Hepatocyte (in vitro differentiated cells): ENCODE measurements at regions not wholly inside any gene's neighbourhood (a gene's known extent, or its start where the extent isn't known, plus 50 kb on each side); places are given as distances from the start of the nearest gene placed in this dataset.

Source experiments
- DNase-seq: peaks from one replicate; pipeline ENCODE4 v3.0.0-alpha.2; 2016; ENCODE audit warnings: low spot score
- H2AFZ ChIP-seq: fragments of 200-600 bp; sonication (generic); 2 replicates; pipeline ENCODE4 v1.6.0; 2016; ENCODE audit warnings: antibody characterized with exemption, mild to moderate bottlenecking
- H3K27ac ChIP-seq: fragments of 200-600 bp; sonication (generic); 2 replicates; pipeline ENCODE4 v1.5.1; 2016; ENCODE audit warnings: mild to moderate bottlenecking
- H3K27me3 ChIP-seq: fragments of 200-600 bp; sonication (generic); 2 replicates; pipeline ENCODE4 v1.6.1; 2016
- H3K36me3 ChIP-seq: fragments of 200-600 bp; sonication (generic); replicated peaks from 2 replicates; pipeline ENCODE4 v1.5.1; 2016; ENCODE audit warnings: low read depth; ENCODE audit not compliant: insufficient read depth
- H3K4me1 ChIP-seq: fragments of 200-600 bp; sonication (generic); 2 replicates; pipeline ENCODE4 v1.5.1; 2016; ENCODE audit warnings: mild to moderate bottlenecking, moderate library complexity; ENCODE audit not compliant: insufficient read depth
- H3K4me2 ChIP-seq: fragments of 200-600 bp; sonication (generic); 2 replicates; pipeline ENCODE4 v1.6.0; 2016
- H3K4me3 ChIP-seq: fragments of 200-600 bp; sonication (generic); 2 replicates; pipeline ENCODE4 v1.5.1; 2016; ENCODE audit warnings: mild to moderate bottlenecking
- H3K79me2 ChIP-seq: fragments of 200-600 bp; sonication (generic); 2 replicates; pipeline ENCODE4 v1.6.0; 2017; ENCODE audit warnings: mild to moderate bottlenecking
- H3K9me2 ChIP-seq: fragments of 200-600 bp; sonication (generic); replicated peaks from 2 replicates; pipeline ENCODE4 v1.6.0; 2017; ENCODE audit warnings: mild to moderate bottlenecking; ENCODE audit not compliant: insufficient read depth
- H3K9me3 ChIP-seq: fragments of 200-600 bp; sonication (generic); 2 replicates; pipeline ENCODE4 v1.5.1; 2016; ENCODE audit warnings: low read depth, mild to moderate bottlenecking
- H4K20me1 ChIP-seq: fragments of 200-600 bp; sonication (generic); 2 replicates; pipeline ENCODE4 v1.6.0; 2016; ENCODE audit warnings: mild to moderate bottlenecking; ENCODE audit not compliant: insufficient read depth, poor library complexity, severe bottlenecking
- EZH2 ChIP-seq: fragments of 200-600 bp; sonication (generic); IDR thresholded peaks from 2 replicates; pipeline ENCODE4 v1.6.1; 2016; ENCODE audit warnings: antibody characterized with exemption, mild to moderate bottlenecking, borderline replicate concordance
- EZH2phosphoT487 ChIP-seq: fragments of 200-600 bp; sonication (generic); IDR thresholded peaks from one replicate; pipeline ENCODE4 v1.6.1; 2018; ENCODE audit warnings: antibody characterized with exemption, mild to moderate bottlenecking, low read depth, moderate library complexity; ENCODE audit not compliant: unreplicated experiment, severe bottlenecking
- WGBS: methylation state at CpG from one replicate; pipeline ENCODE4 v1.1.6; 2016; ENCODE audit warnings: low lambda C conversion rate; ENCODE audit errors: missing lambda C conversion rate; 5-methylcytosine and 5-hydroxymethylcytosine counted together
- TF ChIP-seq, protein P1 (sequence below): fragments of 200-600 bp; sonication (generic); IDR thresholded peaks from 2 replicates; pipeline ENCODE4 v1.5.1; 2016; ENCODE audit warnings: antibody characterized with exemption, mild to moderate bottlenecking; ENCODE audit not compliant: poor library complexity

DNA sequence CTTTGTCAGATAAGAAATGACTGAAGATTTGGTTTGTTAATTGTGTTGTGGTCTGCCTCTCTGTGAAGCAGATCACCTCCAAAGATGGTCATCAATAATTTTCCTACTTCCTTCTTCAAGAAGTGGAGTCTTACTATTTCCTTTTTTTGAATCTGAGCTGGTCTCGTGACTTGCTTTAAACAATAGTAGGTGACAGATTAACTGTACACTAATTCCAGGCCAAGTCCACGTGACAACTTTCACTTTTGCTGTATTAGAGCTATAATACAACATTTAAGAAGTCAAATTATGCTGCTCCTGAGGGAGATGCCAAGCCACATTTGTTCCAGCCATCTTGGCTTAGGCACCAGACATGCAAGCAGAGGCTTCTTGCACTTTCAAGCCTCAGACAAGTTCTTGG, 393.8 kb upstream of the GRID2 start:
- DNase-seq: no peak
- Histone ChIP-seq H3K4me1 (no peaks in the 10 kb centered on the region), H3K79me2 (no peaks in the 10 kb centered on the region), H3K36me3 (no peaks in the 10 kb centered on the region), H3K4me2 (no peak overlapping the region), H3K9me2 (no peaks in the 10 kb centered on the region), H2AFZ (no peak overlapping the region), H3K9me3 (no peaks in the 10 kb centered on the region), H3K27me3 (no peaks in the 10 kb centered on the region), H3K27ac (no peak overlapping the region), H4K20me1 (no peaks in the 10 kb centered on the region), H3K4me3 (no peak overlapping the region)
- 72% methylated on average over 2 of the region's 2 CpGs for WGBS
- TF ChIP-seq EZH2 (no peak), EZH2phosphoT487 (no peak)
- TF ChIP-seq, protein P1, sequence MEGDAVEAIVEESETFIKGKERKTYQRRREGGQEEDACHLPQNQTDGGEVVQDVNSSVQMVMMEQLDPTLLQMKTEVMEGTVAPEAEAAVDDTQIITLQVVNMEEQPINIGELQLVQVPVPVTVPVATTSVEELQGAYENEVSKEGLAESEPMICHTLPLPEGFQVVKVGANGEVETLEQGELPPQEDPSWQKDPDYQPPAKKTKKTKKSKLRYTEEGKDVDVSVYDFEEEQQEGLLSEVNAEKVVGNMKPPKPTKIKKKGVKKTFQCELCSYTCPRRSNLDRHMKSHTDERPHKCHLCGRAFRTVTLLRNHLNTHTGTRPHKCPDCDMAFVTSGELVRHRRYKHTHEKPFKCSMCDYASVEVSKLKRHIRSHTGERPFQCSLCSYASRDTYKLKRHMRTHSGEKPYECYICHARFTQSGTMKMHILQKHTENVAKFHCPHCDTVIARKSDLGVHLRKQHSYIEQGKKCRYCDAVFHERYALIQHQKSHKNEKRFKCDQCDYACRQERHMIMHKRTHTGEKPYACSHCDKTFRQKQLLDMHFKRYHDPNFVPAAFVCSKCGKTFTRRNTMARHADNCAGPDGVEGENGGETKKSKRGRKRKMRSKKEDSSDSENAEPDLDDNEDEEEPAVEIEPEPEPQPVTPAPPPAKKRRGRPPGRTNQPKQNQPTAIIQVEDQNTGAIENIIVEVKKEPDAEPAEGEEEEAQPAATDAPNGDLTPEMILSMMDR: no peak

DNA sequence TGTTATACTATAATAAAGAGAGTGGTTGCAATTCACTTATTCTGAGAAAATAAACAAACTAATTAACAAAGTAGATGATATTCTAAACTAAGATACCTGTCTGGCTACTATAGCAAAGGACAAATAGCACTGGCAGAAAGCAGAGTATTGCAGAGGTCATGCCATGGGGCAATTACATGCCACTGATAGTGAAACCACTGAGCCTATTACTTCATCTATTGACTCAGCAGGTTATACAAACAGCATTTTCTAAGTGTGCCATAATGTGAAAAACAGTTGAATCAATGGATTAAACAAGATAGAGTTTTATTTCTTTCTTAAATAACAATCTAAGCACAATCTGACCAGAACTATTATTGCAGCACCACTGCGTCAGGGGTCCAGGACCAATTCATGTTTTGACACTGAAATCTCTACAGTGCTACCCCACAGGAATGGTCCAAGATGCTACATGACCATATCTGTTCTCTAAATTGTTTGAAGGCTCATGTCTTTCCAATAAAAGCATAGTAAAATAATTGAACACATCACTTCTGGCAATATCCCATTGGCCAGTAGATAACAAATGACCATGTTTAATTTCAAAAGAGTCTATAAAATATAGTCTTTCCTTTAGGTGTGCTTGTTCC, 389.5 kb upstream of the GRID2 start:
- 94% methylated on average over 1 of the region's 1 CpG for WGBS
- no peak for TF ChIP-seq EZH2phosphoT487
- no peak for TF ChIP-seq EZH2
- TF ChIP-seq, protein P1: no peak
- Histone ChIP-seq H3K27ac (no peak overlapping the region), H3K9me3 (no peaks in the 10 kb centered on the region), H2AFZ (no peak overlapping the region), H3K36me3 (no peaks in the 10 kb centered on the region), H4K20me1 (no peaks in the 10 kb centered on the region), H3K27me3 (no peaks in the 10 kb centered on the region), H3K4me1 (no peaks in the 10 kb centered on the region), H3K79me2 (no peaks in the 10 kb centered on the region), H3K4me3 (no peak overlapping the region), H3K4me2 (no peak overlapping the region), H3K9me2 (no peaks in the 10 kb centered on the region)
- peak; percentile 5 for DNase-seq

DNA sequence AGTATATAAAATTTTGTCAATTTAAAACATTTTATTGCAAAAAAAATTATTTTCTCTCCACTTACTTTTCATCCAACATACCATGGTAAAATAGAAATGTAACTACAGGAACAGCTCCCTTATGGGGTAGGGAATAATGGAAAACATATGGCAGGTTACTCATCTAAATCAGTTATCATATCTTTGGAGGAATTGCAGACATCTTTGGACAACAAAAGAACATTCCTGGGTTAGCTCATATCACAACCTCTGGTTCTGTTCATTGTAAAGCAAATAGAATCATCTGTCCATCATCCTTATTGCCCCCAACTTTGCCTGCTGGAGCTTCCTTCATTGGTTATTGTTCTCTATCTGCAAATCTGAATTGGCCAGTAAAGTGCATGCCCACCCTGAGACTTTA, 387.5 kb upstream of the GRID2 start:
- TF ChIP-seq EZH2phosphoT487 (no peak), EZH2 (no peak)
- TF ChIP-seq, protein P1: no peak
- Histone ChIP-seq H3K36me3 (no peaks in the 10 kb centered on the region), H3K27ac (no peak overlapping the region), H3K4me2 (no peak overlapping the region), H3K27me3 (no peaks in the 10 kb centered on the region), H2AFZ (no peak overlapping the region), H3K79me2 (no peaks in the 10 kb centered on the region), H3K4me1 (no peaks in the 10 kb centered on the region), H3K9me3 (no peaks in the 10 kb centered on the region), H3K4me3 (no peak overlapping the region), H3K9me2 (no peaks in the 10 kb centered on the region), H4K20me1 (no peaks in the 10 kb centered on the region)
- no peak for DNase-seq

DNA sequence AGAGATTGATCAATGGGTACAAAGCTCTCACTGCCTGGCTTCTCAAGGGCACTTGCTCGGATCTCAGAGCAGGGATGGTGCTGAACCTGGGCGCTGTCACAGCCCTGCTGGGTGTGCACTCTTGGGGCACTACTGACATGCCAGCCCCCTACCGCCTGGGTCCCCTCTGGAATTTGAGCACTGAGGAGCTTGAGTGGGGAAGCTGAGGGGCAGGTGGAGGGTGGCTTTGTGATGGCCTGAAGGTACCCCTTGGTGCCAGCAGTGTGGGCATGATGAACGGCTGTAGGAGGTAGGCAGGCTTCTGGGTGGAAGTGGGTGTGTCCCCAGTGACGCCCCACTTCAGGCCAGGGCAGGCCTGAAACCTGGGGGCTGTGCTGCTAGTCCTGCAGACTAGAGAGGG, 379.1 kb upstream of the GRID2 start:
- no peaks in the 10 kb centered on the region for H3K79me2 ChIP-seq
- no peaks in the 10 kb centered on the region for H3K4me1 ChIP-seq

More for the DNA sequence above, 379.1 kb upstream of the GRID2 start:
- DNase-seq: no peak
- Histone ChIP-seq H3K4me2 (no peak overlapping the region), H3K27ac (no peak overlapping the region), H3K9me2 (no peaks in the 10 kb centered on the region), H3K36me3 (no peaks in the 10 kb centered on the region), H3K27me3 (no peaks in the 10 kb centered on the region), H4K20me1 (no peaks in the 10 kb centered on the region), H2AFZ (no peak overlapping the region), H3K9me3 (no peaks in the 10 kb centered on the region), H3K4me3 (no peak overlapping the region)
- WGBS: 96% methylated on average over 5 of the region's 5 CpGs
- no peak for TF ChIP-seq EZH2
- TF ChIP-seq EZH2phosphoT487: no peak
- TF ChIP-seq, protein P1: no peak
